Caco-2 (cell line): ENCODE measurements at regions not wholly inside any gene's neighbourhood (a gene's known extent, or its start where the extent isn't known, plus 50 kb on each side); places are given as distances from the start of the nearest gene placed in this dataset.

Experiments
- BruUV-seq: library from RNA; stranded (reverse); fragments of 400-500 nt; replicated peaks from 2 replicates; lab custom pipeline; 2021; lab: Mats Ljungman, UMichigan
- CTCF ChIA-PET: fragments of 300-600 bp; sonication (Branson Sonifier 250); formaldehyde crosslinking; loops from one replicate; lab custom pipeline; 2022; ENCODE audit warnings: antibody characterized with exemption; lab: Charles Lee
- POLR2A ChIA-PET: fragments of 300-600 bp; sonication (Branson Sonifier 250); formaldehyde crosslinking; loops from one replicate; lab custom pipeline; 2022; ENCODE audit warnings: antibody characterized with exemption; lab: Charles Lee
- DNase-seq, 2 experiments: peaks; one replicate each; pipeline versions ENCODE4 v3.0.0 to v3.0.0-alpha.2; 2020 to 2022
- H3K27me3 ChIP-seq: replicated peaks from 2 replicates; pipeline ENCODE4 v1.6.0; 2011; ENCODE audit warnings: low read length; ENCODE audit not compliant: control insufficient read depth, insufficient read depth
- H3K36me3 ChIP-seq: 2 replicates; pipeline ENCODE4 v1.5.1; 2011; ENCODE audit warnings: low read length; ENCODE audit not compliant: control insufficient read depth, insufficient read depth
- H3K4me1 ChIP-seq: fragments of 250-450 bp; sonication (Bioruptor Pico); 2 replicates; pipeline ENCODE4 v1.5.1; 2020; ENCODE audit warnings: mild to moderate bottlenecking
- H3K4me3 ChIP-seq: 2 replicates; pipeline ENCODE4 v1.5.1; 2011; ENCODE audit warnings: low read depth, mild to moderate bottlenecking, control low read depth, low read length
- H3K9me3 ChIP-seq: fragments of 250-450 bp; sonication (Bioruptor Pico); 2 replicates; pipeline ENCODE4 v1.5.1; 2020; ENCODE audit warnings: mild to moderate bottlenecking, moderate library complexity
- H3K27ac Mint-ChIP-seq: one replicate; pipeline ENCODE4 v1.8.0; 2022; ENCODE audit warnings: mixed read lengths; ENCODE audit not compliant: unreplicated experiment
- H3K27me3 Mint-ChIP-seq: one replicate; pipeline ENCODE4 v1.8.0; 2022; ENCODE audit warnings: mixed read lengths; ENCODE audit not compliant: insufficient read depth, unreplicated experiment
- H3K36me3 Mint-ChIP-seq: one replicate; pipeline ENCODE4 v1.8.0; 2022; ENCODE audit warnings: mild to moderate bottlenecking, mixed read lengths; ENCODE audit not compliant: insufficient read depth, unreplicated experiment
- H3K4me1 Mint-ChIP-seq: one replicate; pipeline ENCODE4 v1.8.0; 2022; ENCODE audit warnings: low read depth, mixed read lengths; ENCODE audit not compliant: unreplicated experiment
- H3K4me3 Mint-ChIP-seq: one replicate; pipeline ENCODE4 v1.8.0; 2022; ENCODE audit warnings: mild to moderate bottlenecking, moderate library complexity, mixed read lengths; ENCODE audit not compliant: unreplicated experiment
- H3K9me3 Mint-ChIP-seq: one replicate; pipeline ENCODE4 v1.8.0; 2022; ENCODE audit warnings: mixed read lengths; ENCODE audit not compliant: unreplicated experiment
- intact Hi-C: fragments of 100-400 bp; cut with micrococcal nuclease; formaldehyde crosslinking; loops from one replicate; pipeline ENCODE4 v1.10.0; 2022; ENCODE audit not compliant: unreplicated experiment
- TF ChIP-seq, protein P1 (sequence below), 2 experiments: fragments of 200-600 bp in 1 of 2; IDR thresholded peaks; 1 replicate in 1 of 2; 2 replicates in 1 of 2; pipeline versions ENCODE4 v1.5.1 to v1.8.0; 2011 to 2022; ENCODE audit warnings: antibody characterized with exemption in 1 of 2, control low read depth in 1 of 2, inconsistent platforms in 1 of 2, low read depth in 1 of 2, low read length in 1 of 2, mild to moderate bottlenecking in 1 of 2, moderate library complexity in 1 of 2; ENCODE audit not compliant: insufficient read depth in 1 of 2, severe bottlenecking in 1 of 2, unreplicated experiment in 1 of 2

DNA sequence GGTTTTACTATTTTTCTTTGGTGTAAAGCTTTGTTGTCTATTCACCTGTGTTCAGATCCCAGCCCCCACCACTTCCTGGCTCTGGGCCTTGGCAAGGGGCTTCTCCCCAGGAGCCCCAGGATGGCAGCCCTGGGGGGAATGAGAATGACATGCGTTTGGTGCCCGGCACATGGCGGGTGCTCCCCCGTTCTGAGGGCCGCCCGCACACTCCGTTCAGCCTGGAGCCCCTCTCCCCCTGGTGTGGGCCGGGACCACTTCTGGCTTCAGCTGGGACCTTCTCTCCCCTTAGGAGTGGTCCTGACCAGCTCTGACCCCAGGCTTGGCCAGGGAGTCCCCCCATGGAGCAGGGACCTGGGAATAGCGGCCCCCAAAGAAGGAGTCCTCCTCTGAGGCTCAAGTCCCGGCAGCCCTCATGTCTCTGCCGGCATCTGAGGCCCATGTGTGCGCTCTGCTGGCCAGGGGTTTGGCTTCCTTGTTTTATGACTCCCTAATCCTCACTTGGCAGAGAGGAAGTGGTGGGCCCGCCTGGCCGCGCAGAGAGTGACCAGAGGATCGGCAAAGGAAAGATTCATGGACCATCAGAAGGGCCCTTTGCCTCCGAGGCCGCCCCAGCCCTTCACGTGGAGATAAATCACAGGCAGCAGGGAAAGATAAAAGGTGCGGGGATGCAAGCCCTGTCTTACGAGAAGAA, 57.0 kb upstream of the LMX1B start:
- intact Hi-C loops: loop anchor here (5.0 kb wide), 1 partner anchor 39 kb away; no protein-coding TSS in a partner anchor
- POLR2A ChIA-PET: no interaction called here

DNA sequence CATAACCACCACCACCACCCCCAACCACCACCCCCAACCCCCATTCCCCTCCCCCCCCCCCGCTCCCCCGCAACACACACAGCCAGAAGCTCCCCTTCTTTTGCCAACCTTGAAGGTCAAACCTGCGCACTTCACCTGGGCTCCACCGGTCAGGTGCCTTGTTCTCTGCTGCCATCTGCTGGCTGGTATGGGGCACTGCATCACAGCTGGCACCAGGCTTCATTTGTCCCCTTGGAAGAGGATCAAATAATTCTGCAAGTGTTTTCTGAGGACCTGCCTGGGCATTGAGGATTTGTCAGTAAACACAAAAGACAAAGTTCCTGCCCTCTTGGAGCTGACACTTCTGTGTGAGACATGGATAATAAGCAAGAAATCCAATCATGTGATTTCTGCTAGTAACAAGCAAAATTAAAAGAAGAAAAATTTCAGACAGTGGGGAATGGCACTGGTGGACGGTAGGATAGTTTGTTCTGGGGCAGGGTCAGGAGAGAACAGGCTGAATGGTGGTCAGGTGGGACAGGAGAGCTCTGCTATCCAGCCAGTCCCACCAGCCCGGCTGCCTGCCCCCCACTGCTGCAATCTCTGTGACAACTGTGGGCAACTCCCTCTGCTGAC, 55.6 kb upstream of the LMX1B start:
- Mint-ChIP-seq H3K9me3 (no peaks in the 10 kb centered on the region), H3K27me3 (peaks cover 16% of the 10 kb centered on the region), H3K36me3 (no peaks in the 10 kb centered on the region), H3K27ac (no peak overlapping the region), H3K4me1 (no peaks in the 10 kb centered on the region), H3K4me3 (no peak overlapping the region)
- Histone ChIP-seq H3K9me3 (no peaks in the 10 kb centered on the region), H3K4me1 (no peaks in the 10 kb centered on the region), H3K4me3 (no peak overlapping the region), H3K36me3 (no peaks in the 10 kb centered on the region), H3K27me3 (peaks cover 3% of the 10 kb centered on the region; the same call in 1 of the 2 replicates)
- ChIA-PET POLR2A (no interaction called here), CTCF (interaction anchor here (0.6 to 1.3 kb wide), 19 partner anchors 8 to 263 kb away, joined by 3 to 23 read pairs (median 3); no protein-coding TSS in a partner anchor)
- peak; percentile 70 to 78 for DNase-seq
- intact Hi-C loops: loop anchor here (1.0 to 5.0 kb wide), 2 partner anchors 41 to 59 kb away; no protein-coding TSS in a partner anchor
- TF ChIP-seq, protein P1, sequence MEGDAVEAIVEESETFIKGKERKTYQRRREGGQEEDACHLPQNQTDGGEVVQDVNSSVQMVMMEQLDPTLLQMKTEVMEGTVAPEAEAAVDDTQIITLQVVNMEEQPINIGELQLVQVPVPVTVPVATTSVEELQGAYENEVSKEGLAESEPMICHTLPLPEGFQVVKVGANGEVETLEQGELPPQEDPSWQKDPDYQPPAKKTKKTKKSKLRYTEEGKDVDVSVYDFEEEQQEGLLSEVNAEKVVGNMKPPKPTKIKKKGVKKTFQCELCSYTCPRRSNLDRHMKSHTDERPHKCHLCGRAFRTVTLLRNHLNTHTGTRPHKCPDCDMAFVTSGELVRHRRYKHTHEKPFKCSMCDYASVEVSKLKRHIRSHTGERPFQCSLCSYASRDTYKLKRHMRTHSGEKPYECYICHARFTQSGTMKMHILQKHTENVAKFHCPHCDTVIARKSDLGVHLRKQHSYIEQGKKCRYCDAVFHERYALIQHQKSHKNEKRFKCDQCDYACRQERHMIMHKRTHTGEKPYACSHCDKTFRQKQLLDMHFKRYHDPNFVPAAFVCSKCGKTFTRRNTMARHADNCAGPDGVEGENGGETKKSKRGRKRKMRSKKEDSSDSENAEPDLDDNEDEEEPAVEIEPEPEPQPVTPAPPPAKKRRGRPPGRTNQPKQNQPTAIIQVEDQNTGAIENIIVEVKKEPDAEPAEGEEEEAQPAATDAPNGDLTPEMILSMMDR (IDR thresholded peaks at IDR 0.05; ENCODE audit: insufficient read depth in 1 of 2, low read depth in 1 of 2, low read length in 1 of 2, severe bottlenecking in 1 of 2, unreplicated experiment in 1 of 2): peak; percentile 89 to 97
- BruUV-seq: no TSS peak

More for the DNA sequence above, 57.0 kb upstream of the LMX1B start:
- no peaks in the 10 kb centered on the region for H3K36me3 ChIP-seq
- no peaks in the 10 kb centered on the region for H3K9me3 ChIP-seq
- no peaks in the 10 kb centered on the region; the same call in 1 of the 2 replicates for H3K27me3 ChIP-seq
- no peaks in the 10 kb centered on the region for H3K4me1 ChIP-seq
- no peaks in the 10 kb centered on the region for H3K36me3 Mint-ChIP-seq
- H3K27ac Mint-ChIP-seq: no peak overlapping the region
- H3K4me1 Mint-ChIP-seq: no peaks in the 10 kb centered on the region
- peaks cover 13% of the 10 kb centered on the region for H3K27me3 Mint-ChIP-seq
- H3K9me3 Mint-ChIP-seq: no peaks in the 10 kb centered on the region
- no peak overlapping the region for H3K4me3 ChIP-seq
- no TSS peak for BruUV-seq
- DNase-seq: no peak
- no peak overlapping the region for H3K4me3 Mint-ChIP-seq
- TF ChIP-seq, protein P1 (IDR thresholded peaks at IDR 0.05; ENCODE audit: insufficient read depth in 1 of 2, low read depth in 1 of 2, low read length in 1 of 2, severe bottlenecking in 1 of 2, unreplicated experiment in 1 of 2): no peak
- CTCF ChIA-PET: no interaction called here

DNA sequence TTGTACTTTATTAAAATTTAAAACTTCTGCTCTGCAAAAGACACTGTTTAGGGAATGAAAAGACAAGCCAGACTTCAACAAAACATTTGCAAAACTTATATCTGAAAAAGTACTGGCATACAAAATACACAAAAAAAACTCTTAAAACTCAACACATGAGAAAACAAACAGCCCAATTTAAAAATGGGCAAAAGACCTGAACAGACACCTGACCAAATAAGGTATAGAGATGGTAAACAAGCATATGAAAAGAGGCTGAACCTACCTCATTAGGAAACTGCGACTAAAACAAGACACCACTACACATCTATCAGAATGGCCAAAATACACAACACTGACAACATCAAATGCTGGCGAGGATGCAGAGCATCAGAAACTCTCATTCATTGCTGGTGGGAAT, 54.4 kb upstream of the LMX1B start:
- BruUV-seq: no TSS peak
- no peak for DNase-seq
- Mint-ChIP-seq H3K27me3 (peaks cover 16% of the 10 kb centered on the region), H3K36me3 (no peaks in the 10 kb centered on the region), H3K4me1 (no peaks in the 10 kb centered on the region), H3K4me3 (no peak overlapping the region), H3K27ac (no peak overlapping the region), H3K9me3 (no peaks in the 10 kb centered on the region)
- ChIA-PET POLR2A (no interaction called here), CTCF (no interaction called here)
- no peak overlapping the region for H3K4me3 ChIP-seq
- H3K27me3 ChIP-seq: peaks cover 3% of the 10 kb centered on the region; the same call in 1 of the 2 replicates
- intact Hi-C loops: loop anchor here (5.0 kb wide), 1 partner anchor 42 kb away; no protein-coding TSS in a partner anchor
- TF ChIP-seq, protein P1 (IDR thresholded peaks at IDR 0.05; ENCODE audit: insufficient read depth in 1 of 2, low read depth in 1 of 2, low read length in 1 of 2, severe bottlenecking in 1 of 2, unreplicated experiment in 1 of 2): no peak
- no peaks in the 10 kb centered on the region for H3K9me3 ChIP-seq
- no peaks in the 10 kb centered on the region for H3K4me1 ChIP-seq
- H3K36me3 ChIP-seq: no peaks in the 10 kb centered on the region
